HepG2 (cell line): ENCODE measurements at regions not wholly inside any gene's neighbourhood (a gene's known extent, or its start where the extent isn't known, plus 50 kb on each side); places are given as distances from the start of the nearest gene placed in this dataset.

ENCODE experiments used
- ATAC-seq: fragments of 200-7000 bp; cut with Tn5 transposase; 3 replicates; pipeline ENCODE4 v1.9.1; 2020; ENCODE audit warnings: mild to moderate bottlenecking, moderate library complexity
- BruUV-seq: library from RNA; stranded (reverse); fragments of 400-500 nt; replicated peaks from 2 replicates; lab custom pipeline; 2021; lab: Mats Ljungman, UMichigan
- CTCF ChIA-PET: fragments of 300-600 bp; formaldehyde crosslinking; extraction: SDS; loops from one replicate; lab custom pipeline; 2021; ENCODE audit warnings: low total read pairs, inconsistent platforms, low intra/inter-chr PET ratio; lab: Yijun Ruan, JAX
- POLR2A ChIA-PET: fragments of 350-600 bp; sonication (Branson Sonifier 250); formaldehyde crosslinking; loops from one replicate; lab custom pipeline; 2020; ENCODE audit warnings: antibody characterized with exemption, inconsistent platforms; lab: Yijun Ruan, JAX
- DNase-seq: peaks from one replicate; pipeline ENCODE4 v3.0.0-alpha.2; 2015; ENCODE audit warnings: low spot score
- FAIRE-seq: peaks from 3 replicates; lab custom pipeline; 2011; peaks lifted over from hg19 to GRCh38; lab: Jason Lieb, UNC
- H2AFZ ChIP-seq: one replicate; pipeline ENCODE4 v1.6.1; 2011; ENCODE audit warnings: low read length, inconsistent platforms
- H3K27ac ChIP-seq: fragments of 300-600 bp; 3 replicates; pipeline ENCODE4 v1.8.0; 2011; ENCODE audit warnings: mixed run types, mild to moderate bottlenecking, mixed read lengths, low read length, inconsistent platforms; ENCODE audit not compliant: insufficient read depth; ENCODE audit errors: extremely low read length
- H3K27me3 ChIP-seq, 2 experiments: fragments of 200-600 bp in 1 of 2; 2 replicates in 1 of 2; 3 replicates in 1 of 2; pipeline versions ENCODE4 v1.6.0 to v1.8.0; 2011; ENCODE audit warnings: low read length in 2 of 2, mild to moderate bottlenecking in 2 of 2, moderate library complexity in 2 of 2, inconsistent platforms in 1 of 2; ENCODE audit not compliant: insufficient read depth in 2 of 2, control insufficient read depth in 1 of 2
- H3K36me3 ChIP-seq, 2 experiments: fragments of 200-600 bp in 1 of 2; replicated peaks in 1 of 2; 2 replicates in 1 of 2; 3 replicates in 1 of 2; pipeline versions ENCODE4 v1.5.1 to v1.8.0; 2011; ENCODE audit warnings: low read length in 2 of 2, inconsistent platforms in 1 of 2; ENCODE audit not compliant: insufficient read depth in 2 of 2, control insufficient read depth in 1 of 2
- H3K4me1 ChIP-seq: 2 replicates; pipeline ENCODE4 v1.5.1; 2012; ENCODE audit warnings: low read length, inconsistent platforms; ENCODE audit not compliant: insufficient read depth
- H3K4me2 ChIP-seq: 2 replicates; pipeline ENCODE4 v1.6.0; 2011; ENCODE audit warnings: low read depth, low read length, inconsistent platforms
- H3K4me3 ChIP-seq, 3 experiments: fragments of 200-600 bp in 1 of 3; sonication (generic), shearing (Covaris generic) in 1 of 3; replicated peaks in 1 of 3; 2 replicates each; pipeline ENCODE4 v1.5.1; 2011 to 2016; ENCODE audit warnings: low read length in 3 of 3, inconsistent platforms in 2 of 3, low read depth in 2 of 3, mild to moderate bottlenecking in 2 of 3, control low read depth in 1 of 3, mixed read lengths in 1 of 3; ENCODE audit not compliant: insufficient read depth in 1 of 3
- H3K79me2 ChIP-seq: one replicate; pipeline ENCODE4 v1.6.1; 2011; ENCODE audit warnings: low read length, inconsistent platforms; ENCODE audit not compliant: insufficient read depth
- H3K9ac ChIP-seq: 2 replicates; pipeline ENCODE4 v1.6.0; 2011; ENCODE audit warnings: mild to moderate bottlenecking, low read depth, low read length, inconsistent platforms; ENCODE audit not compliant: insufficient read depth
- H3K9me3 ChIP-seq: 2 replicates; pipeline ENCODE4 v1.5.1; 2012; ENCODE audit warnings: mild to moderate bottlenecking, low read length
- H4K20me1 ChIP-seq: 2 replicates; pipeline ENCODE4 v1.6.0; 2011; ENCODE audit warnings: inconsistent platforms, mild to moderate bottlenecking, low read length, moderate library complexity; ENCODE audit not compliant: insufficient read depth
- CHD2 ChIP-seq: IDR thresholded peaks from 2 replicates; pipeline ENCODE4 v1.6.1; 2011; ENCODE audit warnings: low read depth, low read length, improper control_type of control experiment
- HNRNPLL ChIP-seq: fragments of 200-400 bp; formaldehyde crosslinking; IDR thresholded peaks from 2 replicates; pipeline ENCODE4 v1.6.1; 2017; ENCODE audit warnings: mild to moderate bottlenecking, low read depth, low read length; ENCODE audit not compliant: poor library complexity, severe bottlenecking
- MAFF ChIP-seq: IDR thresholded peaks from 2 replicates; pipeline ENCODE4 v1.6.1; 2011; ENCODE audit warnings: low read depth, low read length, improper control_type of control experiment
- MAFK ChIP-seq, 2 experiments: IDR thresholded peaks in 1 of 2; conservative IDR thresholded peaks in 1 of 2; 2 replicates each; pipeline ENCODE4 v1.6.1; 2011; ENCODE audit warnings: improper control_type of control experiment in 2 of 2, low read length in 2 of 2
- SMAD3 ChIP-seq: sonication (generic); formaldehyde crosslinking; IDR thresholded peaks from 2 replicates; pipeline ENCODE4 v1.4.0; 2020; ENCODE audit warnings: missing genetic modification reagents
- SP4 ChIP-seq: sonication (generic); formaldehyde crosslinking; IDR thresholded peaks from 2 replicates; pipeline ENCODE4 v1.8.1; 2023; ENCODE audit warnings: mild to moderate bottlenecking, missing genetic modification reagents
- TFDP1 ChIP-seq: IDR thresholded peaks from 2 replicates; pipeline ENCODE4 v1.6.1; 2016; ENCODE audit warnings: missing compliant biosample characterization, missing genetic modification reagents, borderline replicate concordance
- ZBTB38 ChIP-seq: sonication (generic); formaldehyde crosslinking; IDR thresholded peaks from 2 replicates; pipeline ENCODE4 v1.5.1; 2020; ENCODE audit warnings: mild to moderate bottlenecking, missing genetic modification reagents
- ZNF550 ChIP-seq: sonication (generic); formaldehyde crosslinking; IDR thresholded peaks from 2 replicates; pipeline ENCODE4 v1.4.0; 2020; ENCODE audit warnings: mild to moderate bottlenecking, missing genetic modification reagents, borderline replicate concordance
- ZNF557 ChIP-seq: sonication (generic); formaldehyde crosslinking; IDR thresholded peaks from 2 replicates; pipeline ENCODE4 v1.4.0; 2020; ENCODE audit warnings: missing genetic modification reagents
- ZNF749 ChIP-seq: sonication (generic); formaldehyde crosslinking; IDR thresholded peaks from 2 replicates; pipeline ENCODE4 v1.8.0; 2022; ENCODE audit warnings: mild to moderate bottlenecking, missing genetic modification reagents, moderate library complexity, borderline replicate concordance
- ZSCAN12 ChIP-seq: sonication (generic); formaldehyde crosslinking; IDR thresholded peaks from 2 replicates; pipeline ENCODE4 v1.9.0; 2021; ENCODE audit warnings: mild to moderate bottlenecking, missing genetic modification reagents
- WGBS: methylation state at CpG from one replicate; pipeline ENCODE4 v1.1.6; 2017; ENCODE audit warnings: low lambda C conversion rate; 5-methylcytosine and 5-hydroxymethylcytosine counted together
- in situ Hi-C: cut with HindIII; loops from 2 replicates; pipeline ENCODE4 v1.10.0; 2017; ENCODE audit warnings: low pct_unique_long_range_greater_than_20kb; ENCODE audit not compliant: extremely low pct_ligation_motif_present
- intact Hi-C: fragments of 100-400 bp; cut with micrococcal nuclease; formaldehyde crosslinking; loops from one replicate; pipeline ENCODE4 v1.10.0; 2022; ENCODE audit not compliant: unreplicated experiment

- POLR2A ChIA-PET, result no interaction called here
- 0% methylated on average over 4 of the region's 4 CpGs for WGBS
- H3K4me2 ChIP-seq, result no peak overlapping the region
- ATAC-seq (no peak), FAIRE-seq (no peak), DNase-seq (no peak)
- in situ Hi-C loops, result no loop called here
- TF ChIP-seq ZNF557 (CRISPR knock-in tag), result no peak
- TF ChIP-seq MAFF, result peak; percentile 84
- no peak for TF ChIP-seq TFDP1 (CRISPR knock-in tag)
- TF ChIP-seq MAFK (conservative IDR thresholded peaks at IDR 0.05 in 1 of 2, IDR thresholded peaks at IDR 0.05 in 1 of 2; ENCODE audit: low read length in 2 of 2), result peak; percentile 48 to 87; a peak in 3 of 4 replicates
- no peaks in the 10 kb centered on the region for H3K79me2 ChIP-seq
- no TSS peak for BruUV-seq
- no peak overlapping the region for H3K27ac ChIP-seq
- no peaks in the 10 kb centered on the region for H3K4me1 ChIP-seq
- no peak overlapping the region for H3K9ac ChIP-seq
- H3K27me3 ChIP-seq, result no peaks in the 10 kb centered on the region
- CTCF ChIA-PET, result no interaction called here
- no peaks in the 10 kb centered on the region for H4K20me1 ChIP-seq
- intact Hi-C loops, result no loop called here
- H3K9me3 ChIP-seq, result no peaks in the 10 kb centered on the region
- no peak overlapping the region for H3K4me3 ChIP-seq
- no peak overlapping the region for H2AFZ ChIP-seq
- no peaks in the 10 kb centered on the region for H3K36me3 ChIP-seq
Measured at GRCh38 chr3:74847093-74847492, 232.6 kb upstream of the CNTN3 start.

- ChIA-PET CTCF (no interaction called here), POLR2A (no interaction called here)
- no peak overlapping the region for H3K4me2 ChIP-seq
- BruUV-seq, result no TSS peak
- WGBS, result 14% methylated on average over 1 of the region's 1 CpG
- no peak for ATAC-seq
- intact Hi-C loops, result no loop called here
- no peak for TF ChIP-seq ZNF550 (CRISPR knock-in tag)
- no peak for TF ChIP-seq ZBTB38 (CRISPR knock-in tag)
- no peak for TF ChIP-seq SMAD3 (CRISPR knock-in tag)
- no peak for TF ChIP-seq CHD2
- no peak for TF ChIP-seq ZSCAN12
- TF ChIP-seq ZNF749, result no peak
- TF ChIP-seq SP4, result no peak
- no peak for TF ChIP-seq HNRNPLL
- TF ChIP-seq, all 625 proteins: peak for 0
- FAIRE-seq (no peak), DNase-seq (no peak)
- Histone ChIP-seq H3K36me3 (no peaks in the 10 kb centered on the region), H2AFZ (no peak overlapping the region), H3K4me3 (no peak overlapping the region), H3K4me1 (no peaks in the 10 kb centered on the region), H3K9ac (no peak overlapping the region), H4K20me1 (no peaks in the 10 kb centered on the region), H3K9me3 (no peaks in the 10 kb centered on the region), H3K27me3 (no peaks in the 10 kb centered on the region), H3K79me2 (no peaks in the 10 kb centered on the region), H3K27ac (no peak overlapping the region)
- in situ Hi-C loops, result no loop called here
Measured at GRCh38 chr3:74845081-74845480, 230.6 kb upstream of the CNTN3 start.
